ENCODE measurements at regions not wholly inside any gene's neighbourhood (a gene's known extent, or its start where the extent isn't known, plus 50 kb on each side); places are given as distances from the start of the nearest gene placed in this dataset.

DNA sequence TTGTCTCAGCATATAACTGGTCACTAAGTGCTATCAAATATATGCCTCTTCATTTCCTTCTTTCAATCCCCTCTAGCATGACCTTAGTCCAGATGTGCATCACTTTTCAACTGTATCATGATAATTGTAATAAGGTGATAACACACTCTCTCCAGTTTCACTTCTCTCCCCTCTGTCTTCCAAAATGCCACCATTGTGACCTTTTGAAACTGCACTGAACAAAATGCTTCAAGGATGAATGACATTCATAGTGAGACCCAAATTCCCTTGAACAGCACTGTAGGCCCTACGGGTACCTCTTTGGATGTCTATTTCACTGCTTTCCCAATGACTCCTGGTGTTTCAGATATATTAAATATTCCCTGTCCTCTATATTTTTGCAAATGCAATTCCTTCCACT lies 224.8 kb downstream of the DNAJB9 start:
- TF ChIP-seq, protein P1, sequence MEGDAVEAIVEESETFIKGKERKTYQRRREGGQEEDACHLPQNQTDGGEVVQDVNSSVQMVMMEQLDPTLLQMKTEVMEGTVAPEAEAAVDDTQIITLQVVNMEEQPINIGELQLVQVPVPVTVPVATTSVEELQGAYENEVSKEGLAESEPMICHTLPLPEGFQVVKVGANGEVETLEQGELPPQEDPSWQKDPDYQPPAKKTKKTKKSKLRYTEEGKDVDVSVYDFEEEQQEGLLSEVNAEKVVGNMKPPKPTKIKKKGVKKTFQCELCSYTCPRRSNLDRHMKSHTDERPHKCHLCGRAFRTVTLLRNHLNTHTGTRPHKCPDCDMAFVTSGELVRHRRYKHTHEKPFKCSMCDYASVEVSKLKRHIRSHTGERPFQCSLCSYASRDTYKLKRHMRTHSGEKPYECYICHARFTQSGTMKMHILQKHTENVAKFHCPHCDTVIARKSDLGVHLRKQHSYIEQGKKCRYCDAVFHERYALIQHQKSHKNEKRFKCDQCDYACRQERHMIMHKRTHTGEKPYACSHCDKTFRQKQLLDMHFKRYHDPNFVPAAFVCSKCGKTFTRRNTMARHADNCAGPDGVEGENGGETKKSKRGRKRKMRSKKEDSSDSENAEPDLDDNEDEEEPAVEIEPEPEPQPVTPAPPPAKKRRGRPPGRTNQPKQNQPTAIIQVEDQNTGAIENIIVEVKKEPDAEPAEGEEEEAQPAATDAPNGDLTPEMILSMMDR (IDR thresholded peaks at IDR 0.05 in 4 of 5, conservative IDR thresholded peaks at IDR 0.05 in 1 of 5), result no peak
- no peak for TF ChIP-seq POLR2A (IDR thresholded peaks at IDR 0.05)
